IPS-20b (cell line): ENCODE measurements at regions not wholly inside any gene's neighbourhood (a gene's known extent, or its start where the extent isn't known, plus 50 kb on each side); places are given as distances from the start of the nearest gene placed in this dataset.

Source experiments
- H3K27ac ChIP-seq: one replicate; pipeline ENCODE4 v1.5.1; 2013; ENCODE audit warnings: low read length
- H3K27me3 ChIP-seq: 2 replicates; pipeline ENCODE4 v1.6.1; 2013; ENCODE audit warnings: mild to moderate bottlenecking, low read length, inconsistent platforms; ENCODE audit not compliant: insufficient read depth
- H3K36me3 ChIP-seq: 2 replicates; pipeline ENCODE4 v1.6.1; 2013; ENCODE audit warnings: low read depth, mild to moderate bottlenecking, inconsistent platforms, low read length, moderate library complexity; ENCODE audit not compliant: insufficient read depth
- H3K4me1 ChIP-seq: 2 replicates; pipeline ENCODE4 v1.6.1; 2013; ENCODE audit warnings: mild to moderate bottlenecking, control low read depth, inconsistent platforms, low read length, moderate library complexity; ENCODE audit not compliant: insufficient read depth
- H3K4me3 ChIP-seq: 2 replicates; pipeline ENCODE4 v1.5.1; 2013; ENCODE audit warnings: mild to moderate bottlenecking, low read length, inconsistent platforms
- H3K9ac ChIP-seq: 2 replicates; pipeline ENCODE4 v1.6.1; 2013; ENCODE audit warnings: low read depth, mild to moderate bottlenecking, inconsistent platforms, low read length, moderate library complexity
- H3K9me3 ChIP-seq: 2 replicates; pipeline ENCODE4 v1.6.1; 2013; ENCODE audit warnings: mild to moderate bottlenecking, low read depth, low read length, inconsistent platforms; ENCODE audit not compliant: insufficient read depth

DNA sequence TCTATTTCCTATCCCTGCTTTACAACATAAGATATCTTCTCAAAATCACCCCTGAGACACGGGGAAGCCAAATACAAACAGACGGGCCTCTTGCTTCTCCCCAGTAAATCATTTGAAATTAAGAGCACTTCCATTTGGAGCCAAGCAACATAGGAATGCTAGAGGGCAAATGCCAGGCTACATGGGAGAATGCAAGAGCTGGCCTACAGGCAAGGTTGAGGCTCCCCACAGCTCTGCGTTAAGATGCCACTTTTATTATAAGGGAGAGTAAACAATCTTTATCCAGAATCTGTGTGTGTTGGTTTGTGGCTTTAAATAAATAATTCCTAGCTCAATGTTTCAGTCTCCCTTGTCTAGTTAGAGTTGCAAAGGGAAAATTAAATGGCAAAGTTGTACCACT, 305.1 kb upstream of the KCNH8 start:
- no peak overlapping the region for H3K4me3 ChIP-seq
- H3K27me3 ChIP-seq: no peaks in the 10 kb centered on the region
- H3K27ac ChIP-seq: no peak overlapping the region
- no peak overlapping the region for H3K9ac ChIP-seq
- no peaks in the 10 kb centered on the region for H3K9me3 ChIP-seq
- no peaks in the 10 kb centered on the region for H3K36me3 ChIP-seq
- H3K4me1 ChIP-seq: no peaks in the 10 kb centered on the region

DNA sequence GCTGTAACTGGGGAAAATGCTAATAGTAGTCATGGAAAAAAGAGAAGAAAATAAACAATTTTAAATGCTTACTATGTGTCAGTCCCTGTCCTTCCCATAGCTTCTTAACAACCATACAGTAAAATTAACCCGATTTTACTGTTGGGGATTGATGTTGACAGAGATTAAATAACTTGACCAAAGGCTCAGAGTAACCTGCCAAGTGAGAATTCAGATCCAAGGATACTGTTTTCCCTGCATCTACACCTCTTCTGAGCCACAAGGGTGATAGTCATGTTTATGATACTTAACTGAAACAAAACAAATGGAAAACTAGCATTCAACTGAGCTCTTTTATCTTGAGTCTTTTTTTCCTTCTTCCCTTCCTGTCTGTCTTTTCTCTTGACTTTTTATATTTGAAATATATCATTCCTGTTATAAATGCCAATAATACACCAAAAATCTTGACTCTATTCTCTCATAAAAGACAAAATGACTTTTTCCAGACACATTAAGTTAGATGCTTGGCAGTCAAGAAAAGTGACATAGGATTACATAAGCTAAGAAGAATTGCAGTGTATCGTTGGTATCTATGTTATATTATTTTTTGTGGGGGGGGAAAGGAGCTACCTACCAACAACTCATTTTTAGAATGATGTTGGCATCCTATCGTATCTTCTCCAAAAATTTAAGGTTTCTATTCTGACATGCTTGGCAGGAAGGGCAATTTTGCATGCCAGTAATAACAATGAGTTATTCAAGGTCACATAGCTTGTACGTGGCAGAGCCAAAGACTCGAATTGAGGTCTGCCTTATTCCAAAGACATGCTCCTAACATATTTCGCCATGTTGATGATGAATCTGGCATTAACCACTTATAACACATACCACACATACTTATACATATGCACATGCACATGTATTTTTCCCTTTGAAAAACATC, 306.6 kb upstream of the KCNH8 start:
- H3K4me1 ChIP-seq: no peaks in the 10 kb centered on the region; the same call in 1 of the 2 replicates
- no peaks in the 10 kb centered on the region for H3K9me3 ChIP-seq
- no peaks in the 10 kb centered on the region for H3K27me3 ChIP-seq
- no peaks in the 10 kb centered on the region for H3K36me3 ChIP-seq
- H3K27ac ChIP-seq: no peak overlapping the region
- no peak overlapping the region for H3K9ac ChIP-seq
- no peak overlapping the region for H3K4me3 ChIP-seq

DNA sequence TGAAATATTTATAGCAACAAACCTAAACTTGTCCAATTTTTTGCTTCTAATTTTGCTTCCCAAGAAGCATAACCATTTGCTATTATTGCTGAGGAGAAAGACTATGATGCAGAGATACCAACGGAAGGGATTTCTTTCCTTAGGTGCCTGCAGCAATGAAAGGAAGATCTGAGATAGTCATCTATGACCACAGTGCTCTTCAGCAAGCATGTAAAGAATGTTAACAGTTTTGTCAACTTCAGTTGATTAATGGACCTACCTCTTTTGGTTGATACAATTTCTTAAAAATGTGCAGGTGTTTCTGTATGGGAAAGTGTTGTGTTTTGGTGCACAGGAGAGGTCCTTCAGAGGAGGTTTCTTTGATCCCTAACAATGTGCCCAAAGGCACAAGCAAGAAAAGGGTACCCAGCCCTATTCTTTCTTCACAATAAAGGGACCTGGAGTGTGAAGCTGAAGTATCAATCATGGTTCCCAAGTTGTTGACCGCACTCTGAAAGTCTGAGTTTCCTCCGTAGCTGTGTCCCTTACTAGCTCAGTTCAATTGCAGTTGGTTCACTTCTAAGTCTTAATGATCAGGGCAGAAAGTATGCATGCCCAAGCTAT, 307.7 kb upstream of the KCNH8 start:
- Histone ChIP-seq H3K27ac (no peak overlapping the region), H3K27me3 (no peaks in the 10 kb centered on the region), H3K9ac (no peak overlapping the region), H3K36me3 (no peaks in the 10 kb centered on the region), H3K9me3 (no peaks in the 10 kb centered on the region), H3K4me3 (no peak overlapping the region), H3K4me1 (no peaks in the 10 kb centered on the region; the same call in 1 of the 2 replicates)

DNA sequence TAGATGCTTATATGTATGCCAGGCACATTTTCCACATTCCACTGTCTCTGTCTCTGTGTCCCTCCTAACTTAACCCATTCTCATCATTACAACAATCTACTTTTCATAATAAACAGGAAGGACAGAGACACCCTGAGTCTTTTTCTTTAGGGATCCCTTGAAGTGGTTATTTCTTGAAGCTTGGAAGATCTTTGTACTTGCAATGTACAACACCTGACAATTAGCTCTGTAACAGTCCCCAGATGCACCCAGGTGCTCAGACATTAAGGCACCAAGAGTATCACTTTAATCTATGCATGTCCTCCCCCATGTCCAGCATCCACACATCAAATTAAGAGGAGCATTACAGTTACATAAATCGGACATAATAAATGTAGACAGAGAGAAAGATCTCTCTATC, 309.6 kb upstream of the KCNH8 start:
- Histone ChIP-seq H3K4me1 (no peaks in the 10 kb centered on the region; the same call in 1 of the 2 replicates), H3K9me3 (no peaks in the 10 kb centered on the region), H3K27ac (no peak overlapping the region), H3K36me3 (no peaks in the 10 kb centered on the region), H3K27me3 (no peaks in the 10 kb centered on the region), H3K4me3 (no peak overlapping the region), H3K9ac (no peak overlapping the region)

DNA sequence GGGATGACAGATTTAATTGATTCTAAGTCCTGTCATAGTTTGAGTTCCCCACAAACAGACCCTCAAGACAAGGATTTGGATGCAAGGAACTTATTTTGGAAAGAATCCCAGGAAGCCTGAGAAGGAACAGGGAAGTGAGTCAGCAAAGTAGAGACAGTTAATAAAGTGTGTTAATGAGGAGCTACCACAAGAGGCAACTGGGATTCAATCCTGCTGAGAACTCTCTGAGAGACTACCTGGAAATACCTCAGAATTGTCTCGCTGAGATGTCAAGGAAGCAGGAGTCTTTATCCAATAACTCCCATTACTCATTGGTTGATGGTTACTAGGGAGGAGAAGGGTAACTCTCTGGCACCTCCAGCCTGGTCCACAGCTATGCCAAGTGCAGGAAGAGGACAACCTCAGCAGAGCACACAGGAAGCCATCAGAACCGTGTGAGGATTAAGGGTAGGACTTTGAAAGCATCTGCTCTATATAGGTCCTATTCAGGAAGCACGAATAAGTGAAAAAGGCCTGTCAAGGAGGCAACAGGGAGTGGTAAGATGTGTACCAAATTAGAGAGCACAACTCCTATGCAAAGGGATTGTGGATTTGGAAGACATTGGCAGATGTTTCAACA, 311.1 kb upstream of the KCNH8 start:
- Histone ChIP-seq H3K9ac (no peak overlapping the region), H3K4me1 (no peaks in the 10 kb centered on the region; the same call in 1 of the 2 replicates), H3K27me3 (no peaks in the 10 kb centered on the region), H3K27ac (no peak overlapping the region), H3K4me3 (no peak overlapping the region), H3K9me3 (no peaks in the 10 kb centered on the region), H3K36me3 (no peaks in the 10 kb centered on the region)

DNA sequence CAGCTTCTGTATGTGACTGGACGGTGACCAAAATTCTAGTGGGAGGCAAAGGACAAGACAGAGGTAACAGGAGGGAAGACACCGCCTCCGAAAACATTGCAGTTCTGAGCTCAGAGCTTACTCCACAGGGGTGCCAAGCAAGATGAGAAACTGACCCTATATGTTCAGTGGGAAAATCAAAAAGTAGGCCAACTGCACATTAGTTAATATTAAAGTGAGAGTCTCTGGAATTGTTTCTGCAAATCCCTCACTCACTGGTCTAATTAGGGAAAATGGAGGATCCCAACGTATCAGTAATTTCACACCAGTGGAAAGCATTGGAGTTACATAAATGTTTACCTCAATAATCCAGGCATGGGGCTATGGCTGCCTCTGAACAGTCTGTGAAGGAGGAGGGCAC, 313.3 kb upstream of the KCNH8 start:
- H3K4me1 ChIP-seq: no peaks in the 10 kb centered on the region; the same call in 1 of the 2 replicates
- no peaks in the 10 kb centered on the region for H3K36me3 ChIP-seq
- H3K4me3 ChIP-seq: no peak overlapping the region
- no peak overlapping the region for H3K27ac ChIP-seq
- no peaks in the 10 kb centered on the region for H3K27me3 ChIP-seq
- no peak overlapping the region for H3K9ac ChIP-seq
- H3K9me3 ChIP-seq: no peaks in the 10 kb centered on the region

DNA sequence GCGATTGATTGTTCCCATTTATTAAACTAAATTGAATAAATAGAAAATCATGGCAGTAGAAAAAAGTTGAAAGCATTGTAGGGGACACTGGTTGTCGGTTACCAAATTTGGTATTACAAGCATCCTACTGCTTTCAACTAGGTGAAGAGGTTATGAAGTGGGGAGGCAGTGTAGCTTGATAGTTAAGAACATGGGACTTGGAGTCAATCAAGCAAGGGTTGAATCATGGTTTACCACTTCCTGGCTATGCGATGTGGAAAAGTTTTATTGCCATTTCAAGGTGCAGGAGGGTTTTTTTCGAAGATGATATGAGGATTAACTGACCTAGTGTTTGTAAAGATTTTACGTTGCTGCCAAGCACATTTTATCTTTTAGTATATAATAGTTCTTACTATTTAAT, 318.2 kb upstream of the KCNH8 start:
- Histone ChIP-seq H3K9me3 (no peaks in the 10 kb centered on the region), H3K4me3 (no peak overlapping the region), H3K4me1 (no peaks in the 10 kb centered on the region), H3K9ac (no peak overlapping the region), H3K36me3 (no peaks in the 10 kb centered on the region), H3K27me3 (no peaks in the 10 kb centered on the region), H3K27ac (no peak overlapping the region)

DNA sequence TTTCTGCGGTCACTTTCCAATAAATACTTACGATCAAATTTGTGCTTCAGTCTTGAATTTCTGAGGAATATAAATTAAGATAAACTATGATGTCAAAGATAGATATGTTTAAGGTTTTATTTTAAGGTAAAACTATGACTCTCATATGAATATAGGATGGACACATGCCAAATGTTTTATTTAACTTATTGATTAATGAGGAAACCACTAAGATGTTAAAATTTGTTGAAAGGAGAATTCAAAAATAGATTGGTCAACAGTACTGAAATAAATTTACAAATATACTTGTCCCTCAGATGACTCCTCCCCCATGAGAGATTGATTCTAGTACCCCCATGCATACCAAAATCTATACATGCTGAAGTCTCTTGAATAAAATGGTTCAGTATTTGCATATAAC, 319.7 kb upstream of the KCNH8 start:
- no peaks in the 10 kb centered on the region for H3K27me3 ChIP-seq
- no peaks in the 10 kb centered on the region for H3K9me3 ChIP-seq
- no peak overlapping the region for H3K27ac ChIP-seq
- H3K9ac ChIP-seq: no peak overlapping the region
- H3K36me3 ChIP-seq: no peaks in the 10 kb centered on the region
- no peak overlapping the region for H3K4me3 ChIP-seq
- H3K4me1 ChIP-seq: no peaks in the 10 kb centered on the region

DNA sequence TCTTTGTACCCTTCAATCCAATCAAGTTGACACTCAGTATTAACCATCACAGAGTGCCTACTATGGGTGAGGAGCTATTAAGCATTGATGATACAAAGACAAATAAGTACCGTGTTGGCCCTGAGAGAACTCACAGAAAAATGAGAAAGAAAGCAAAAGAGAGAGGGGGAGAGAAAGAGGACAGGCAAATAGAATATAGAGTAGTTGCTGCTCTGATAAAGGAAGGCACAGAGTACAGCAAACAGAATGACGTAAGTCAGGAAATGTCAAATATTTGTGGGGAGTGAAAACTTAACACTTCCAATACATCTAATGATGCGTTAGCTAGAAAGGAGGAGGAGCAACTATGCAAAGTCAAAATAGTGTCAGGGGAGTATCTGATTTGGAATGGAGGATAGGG, 320.6 kb upstream of the KCNH8 start:
- Histone ChIP-seq H3K9ac (no peak overlapping the region), H3K27ac (no peak overlapping the region), H3K9me3 (no peaks in the 10 kb centered on the region), H3K36me3 (no peaks in the 10 kb centered on the region), H3K27me3 (no peaks in the 10 kb centered on the region), H3K4me3 (no peak overlapping the region), H3K4me1 (no peaks in the 10 kb centered on the region)

DNA sequence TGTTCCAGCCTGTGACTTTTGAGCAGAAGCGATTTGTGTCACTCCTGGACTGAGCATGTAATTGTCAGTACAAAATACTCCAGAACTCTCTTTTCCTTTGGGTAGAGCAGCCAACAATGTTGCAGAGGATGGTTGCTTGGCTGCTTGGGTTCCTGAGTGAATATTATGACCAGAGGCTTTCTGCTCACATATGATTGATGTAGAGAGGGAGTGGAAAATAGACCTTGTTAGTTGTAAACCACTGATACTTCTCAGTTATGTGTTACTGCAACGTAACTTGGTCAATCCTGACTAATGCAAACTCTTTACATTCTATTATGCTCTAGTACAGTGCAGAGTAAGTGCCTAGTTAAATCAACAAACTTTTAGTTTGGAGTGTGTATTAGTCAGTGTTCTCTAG, 322.6 kb upstream of the KCNH8 start:
- Histone ChIP-seq H3K27ac (no peak overlapping the region), H3K9me3 (no peaks in the 10 kb centered on the region), H3K4me3 (no peak overlapping the region), H3K9ac (no peak overlapping the region), H3K4me1 (no peaks in the 10 kb centered on the region), H3K27me3 (no peaks in the 10 kb centered on the region), H3K36me3 (no peaks in the 10 kb centered on the region)

DNA sequence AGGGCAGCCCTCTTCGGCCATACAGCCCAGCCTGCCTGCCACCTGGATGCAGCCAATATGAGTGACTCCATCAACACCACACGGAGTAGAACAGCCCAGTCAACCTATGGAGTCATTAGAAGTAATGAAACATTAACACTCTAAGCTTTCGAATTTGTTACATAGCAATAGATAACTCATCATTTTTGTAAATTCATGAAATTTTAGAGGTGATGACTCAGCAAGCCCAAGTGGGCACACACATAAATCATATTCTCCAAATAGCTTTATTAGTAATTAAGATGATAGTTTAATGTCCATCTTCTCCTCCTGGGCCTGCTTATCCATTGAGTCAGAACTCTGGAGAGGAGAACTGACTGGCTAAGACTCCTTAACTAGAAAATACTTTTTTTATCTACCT, 335.0 kb upstream of the KCNH8 start:
- Histone ChIP-seq H3K27me3 (no peaks in the 10 kb centered on the region), H3K9me3 (no peaks in the 10 kb centered on the region), H3K36me3 (no peaks in the 10 kb centered on the region), H3K4me3 (no peak overlapping the region), H3K27ac (no peak overlapping the region), H3K4me1 (no peaks in the 10 kb centered on the region), H3K9ac (no peak overlapping the region)

DNA sequence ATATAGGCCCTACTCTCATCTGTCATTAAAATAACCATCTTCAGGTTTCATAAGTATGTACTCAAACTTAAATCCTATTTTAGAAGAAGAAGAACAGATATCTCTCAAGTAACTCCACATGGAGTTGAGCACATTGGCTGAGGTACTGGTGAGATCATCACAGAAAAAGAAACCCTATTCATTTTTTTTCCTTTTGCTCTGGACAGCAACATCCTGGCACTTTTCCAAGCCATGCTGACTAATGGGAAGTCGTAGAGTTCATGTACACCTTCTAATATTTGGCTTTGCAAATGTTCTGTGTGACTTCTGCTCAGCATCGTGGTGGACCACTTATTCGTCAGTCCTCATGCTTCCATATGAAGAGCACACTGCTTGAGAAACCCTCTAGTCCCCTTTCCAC, 336.0 kb upstream of the KCNH8 start:
- Histone ChIP-seq H3K27me3 (no peaks in the 10 kb centered on the region), H3K9me3 (no peaks in the 10 kb centered on the region), H3K9ac (no peak overlapping the region), H3K4me1 (no peaks in the 10 kb centered on the region), H3K36me3 (no peaks in the 10 kb centered on the region), H3K27ac (no peak overlapping the region), H3K4me3 (no peak overlapping the region)
